ENCODE measurements at regions not wholly inside any gene's neighbourhood (a gene's known extent, or its start where the extent isn't known, plus 50 kb on each side); places are given as distances from the start of the nearest gene placed in this dataset.

GRCh38 chr15:35603301-35603700 lies 57.3 kb upstream of the DPH6 start:
- TF ChIP-seq EZH2 (IDR thresholded peaks at IDR 0.05; ENCODE audit: borderline replicate concordance, insufficient read depth, low read depth, low read length, poor library complexity, severe bottlenecking) (no peak), CTCF (IDR thresholded peaks at IDR 0.05) (no peak)
